Urothelium cell line (cell line): ENCODE measurements at regions not wholly inside any gene's neighbourhood (a gene's known extent, or its start where the extent isn't known, plus 50 kb on each side); places are given as distances from the start of the nearest gene placed in this dataset.

Experiments used
- DNase-seq: peaks from one replicate; pipeline ENCODE4 v3.0.0; 2011; ENCODE audit warnings: low spot score, mixed read lengths
- FAIRE-seq: peaks from 2 replicates; lab custom pipeline; 2011; peaks lifted over from hg19 to GRCh38; lab: Jason Lieb, UNC

GRCh38 chr15:62805502-62805901 is 237.0 kb upstream of the TPM1 start:
- DNase-seq, result no peak
- FAIRE-seq, result no peak

- FAIRE-seq (no peak), DNase-seq (no peak)
Observed at GRCh38 chr15:62807539-62808130, 234.9 kb upstream of the TPM1 start.

- no peak for DNase-seq
- peak; percentile 37 for FAIRE-seq
Observed at GRCh38 chr15:62809115-62809967, 233.2 kb upstream of the TPM1 start.

- no peak for FAIRE-seq
- no peak for DNase-seq
Observed at GRCh38 chr15:62809968-62810260, 232.6 kb upstream of the TPM1 start.

- FAIRE-seq, result no peak
- no peak for DNase-seq
Observed at GRCh38 chr15:62812515-62812835, 230.1 kb upstream of the TPM1 start.

GRCh38 chr15:62816342-62817069 is 226.0 kb upstream of the TPM1 start:
- peak; percentile 61 for FAIRE-seq
- DNase-seq, result no peak

- FAIRE-seq, result no peak
Observed at GRCh38 chr15:62818691-62819090, 223.9 kb upstream of the TPM1 start.

GRCh38 chr15:62821384-62822131 is 221.0 kb upstream of the TPM1 start:
- no peak for DNase-seq
- FAIRE-seq, result no peak

More at GRCh38 chr15:62818691-62819090, 223.9 kb upstream of the TPM1 start:
- no peak for DNase-seq

- FAIRE-seq (no peak), DNase-seq (no peak)
Observed at GRCh38 chr15:62822228-62822627, 220.3 kb upstream of the TPM1 start.

- no peak for DNase-seq
- FAIRE-seq, result no peak
Observed at GRCh38 chr15:62823561-62823960, 219.0 kb upstream of the TPM1 start.

- DNase-seq, result no peak
- peak; percentile 5 for FAIRE-seq
Observed at GRCh38 chr15:62824111-62825015, 218.2 kb upstream of the TPM1 start.

- no peak for FAIRE-seq
Observed at GRCh38 chr15:62825191-62825590, 217.4 kb upstream of the TPM1 start.

GRCh38 chr15:62826561-62826960 is 216.0 kb upstream of the TPM1 start:
- no peak for DNase-seq
- no peak for FAIRE-seq

More at GRCh38 chr15:62825191-62825590, 217.4 kb upstream of the TPM1 start:
- DNase-seq, result no peak

GRCh38 chr15:62828364-62828763 is 214.2 kb upstream of the TPM1 start:
- DNase-seq, result no peak
- FAIRE-seq, result no peak

- no peak for DNase-seq
- no peak for FAIRE-seq
Observed at GRCh38 chr15:62832231-62832630, 210.3 kb upstream of the TPM1 start.

- no peak for FAIRE-seq
- no peak for DNase-seq
Observed at GRCh38 chr15:62833646-62834045, 208.9 kb upstream of the TPM1 start.

- FAIRE-seq (no peak), DNase-seq (no peak)
Observed at GRCh38 chr15:62834686-62835329, 207.7 kb upstream of the TPM1 start.

- FAIRE-seq, result no peak
- DNase-seq, result no peak
Observed at GRCh38 chr15:62835351-62835750, 207.2 kb upstream of the TPM1 start.

GRCh38 chr15:62835762-62836161 is 206.8 kb upstream of the TPM1 start:
- no peak for DNase-seq
- FAIRE-seq, result no peak
